ENCODE measurements at regions not wholly inside any gene's neighbourhood (a gene's known extent, or its start where the extent isn't known, plus 50 kb on each side); places are given as distances from the start of the nearest gene placed in this dataset.

- TF ChIP-seq POLR2A (IDR thresholded peaks at IDR 0.05) (no peak), CTCF (IDR thresholded peaks at IDR 0.05) (no peak)
- Histone ChIP-seq H3K36me3 (replicated peaks in 1 of 2; ENCODE audit: insufficient read depth in 1 of 2, low read depth in 2 of 2) (no peaks in the 10 kb centered on the region), H3K27me3 (no peaks in the 10 kb centered on the region), H3K9me3 (no peaks in the 10 kb centered on the region), H3K4me1 (peaks cover 10% of the 10 kb centered on the region), H3K27ac (no peak overlapping the region), H3K4me3 (no peak overlapping the region)
- DNase-seq (no peak), ATAC-seq (no peak)
- intact Hi-C loops (cut with DNase I) = no loop called here
- 94 to 100% methylated on average over 4 of the region's 4 CpGs for WGBS, 2 donors
Measured at GRCh38 chr7:36072620-36073019, 80.4 kb upstream of the EEPD1 start.

GRCh38 chr7:36075561-36075960, 77.5 kb upstream of the EEPD1 start:
- H3K4me1 ChIP-seq = peaks cover 10% of the 10 kb centered on the region
- ATAC-seq (no peak), DNase-seq (no peak)
- intact Hi-C loops (cut with DNase I) = no loop called here
- no peaks in the 10 kb centered on the region for H3K9me3 ChIP-seq
- TF ChIP-seq POLR2A (IDR thresholded peaks at IDR 0.05) (no peak), CTCF (IDR thresholded peaks at IDR 0.05) (no peak)
- H3K4me3 ChIP-seq = no peak overlapping the region
- H3K27ac ChIP-seq = no peak overlapping the region
- no peaks in the 10 kb centered on the region for H3K36me3 ChIP-seq (replicated peaks in 1 of 2; ENCODE audit: insufficient read depth in 1 of 2, low read depth in 2 of 2)
- H3K27me3 ChIP-seq = no peaks in the 10 kb centered on the region

- Histone ChIP-seq H3K4me3 (no peak overlapping the region), H3K36me3 (replicated peaks in 1 of 2; ENCODE audit: insufficient read depth in 1 of 2, low read depth in 2 of 2) (no peaks in the 10 kb centered on the region), H3K9me3 (no peaks in the 10 kb centered on the region), H3K4me1 (peaks cover 10% of the 10 kb centered on the region), H3K27ac (no peak overlapping the region), H3K27me3 (no peaks in the 10 kb centered on the region)
- TF ChIP-seq CTCF (IDR thresholded peaks at IDR 0.05) = no peak
- no peak for TF ChIP-seq POLR2A (IDR thresholded peaks at IDR 0.05)
- peak in 1 of 4 donors; percentile 13 for DNase-seq
- no peak for ATAC-seq
- intact Hi-C loops (cut with DNase I) = no loop called here
- WGBS, 2 donors = 20 to 28% methylated on average over 5 of the region's 5 CpGs
Measured at GRCh38 chr7:36076074-36076473, 77.0 kb upstream of the EEPD1 start.

- DNase-seq = no peak
- Histone ChIP-seq H3K36me3 (replicated peaks in 1 of 2; ENCODE audit: insufficient read depth in 1 of 2, low read depth in 2 of 2) (no peaks in the 10 kb centered on the region), H3K27ac (no peak overlapping the region), H3K9me3 (no peaks in the 10 kb centered on the region), H3K4me3 (no peak overlapping the region), H3K27me3 (no peaks in the 10 kb centered on the region), H3K4me1 (peaks cover 10% of the 10 kb centered on the region)
- 88 to 90% methylated on average over 13 of the region's 13 CpGs for WGBS, 2 donors
- no peak for ATAC-seq
- TF ChIP-seq CTCF (IDR thresholded peaks at IDR 0.05) (no peak), POLR2A (IDR thresholded peaks at IDR 0.05) (no peak)
- intact Hi-C loops (cut with DNase I) = no loop called here
Measured at GRCh38 chr7:36078816-36079360, 74.2 kb upstream of the EEPD1 start.

GRCh38 chr7:36079446-36080025, 73.5 kb upstream of the EEPD1 start:
- ATAC-seq (no peak), DNase-seq (no peak)
- Histone ChIP-seq H3K4me3 (no peak overlapping the region), H3K27me3 (no peaks in the 10 kb centered on the region), H3K36me3 (replicated peaks in 1 of 2; ENCODE audit: insufficient read depth in 1 of 2, low read depth in 2 of 2) (no peaks in the 10 kb centered on the region), H3K4me1 (peaks cover 15% of the 10 kb centered on the region), H3K9me3 (no peaks in the 10 kb centered on the region), H3K27ac (no peak overlapping the region)
- whole genome bisulfite sequencing, 2 donors = 46 to 70% methylated on average over 3 to 5 of the region's 5 CpGs
- no peak for TF ChIP-seq POLR2A (IDR thresholded peaks at IDR 0.05)
- no peak for TF ChIP-seq CTCF (IDR thresholded peaks at IDR 0.05)
- intact Hi-C loops (cut with DNase I) = no loop called here
